HG03103 (cell line): ENCODE measurements at regions not wholly inside any gene's neighbourhood (a gene's known extent, or its start where the extent isn't known, plus 50 kb on each side); places are given as distances from the start of the nearest gene placed in this dataset.
"Not testable (repeated sequence)": the region's sequence is repeated elsewhere in the genome, so short reads cannot be mapped to it uniquely, and the experiment has no call there.

Source experiments
- ATAC-seq: cut with Tn5 transposase; IDR thresholded peaks from one replicate; pipeline ENCODE4 v1.9.1; 2021; ENCODE audit warnings: low read depth; ENCODE audit not compliant: unreplicated experiment

GRCh38 chr1:5141750-5142149 lies 487.3 kb downstream of the AJAP1 start:
- no peak for ATAC-seq

- ATAC-seq: no peak
Measured at GRCh38 chr1:5140962-5141361, 486.6 kb downstream of the AJAP1 start.

DNA sequence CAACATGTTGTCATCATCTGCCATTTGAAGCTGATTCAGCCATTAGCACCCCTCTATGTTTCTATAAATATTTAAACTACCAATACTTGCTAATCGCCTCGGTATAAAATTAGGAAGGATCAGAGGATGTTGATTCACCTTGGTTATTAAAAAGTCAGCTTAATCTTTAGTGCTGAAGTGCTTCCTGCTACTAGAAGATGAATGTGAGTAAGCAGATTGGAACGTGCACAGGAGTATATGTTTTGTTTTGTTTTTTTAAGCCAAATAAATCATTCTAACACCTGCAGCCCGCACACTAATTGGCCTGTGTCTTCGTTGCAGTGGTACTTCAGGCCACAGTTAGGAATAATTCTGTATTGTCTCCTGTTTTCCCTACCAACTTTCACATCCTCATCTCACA lies 485.7 kb downstream of the AJAP1 start:
- no peak for ATAC-seq

DNA sequence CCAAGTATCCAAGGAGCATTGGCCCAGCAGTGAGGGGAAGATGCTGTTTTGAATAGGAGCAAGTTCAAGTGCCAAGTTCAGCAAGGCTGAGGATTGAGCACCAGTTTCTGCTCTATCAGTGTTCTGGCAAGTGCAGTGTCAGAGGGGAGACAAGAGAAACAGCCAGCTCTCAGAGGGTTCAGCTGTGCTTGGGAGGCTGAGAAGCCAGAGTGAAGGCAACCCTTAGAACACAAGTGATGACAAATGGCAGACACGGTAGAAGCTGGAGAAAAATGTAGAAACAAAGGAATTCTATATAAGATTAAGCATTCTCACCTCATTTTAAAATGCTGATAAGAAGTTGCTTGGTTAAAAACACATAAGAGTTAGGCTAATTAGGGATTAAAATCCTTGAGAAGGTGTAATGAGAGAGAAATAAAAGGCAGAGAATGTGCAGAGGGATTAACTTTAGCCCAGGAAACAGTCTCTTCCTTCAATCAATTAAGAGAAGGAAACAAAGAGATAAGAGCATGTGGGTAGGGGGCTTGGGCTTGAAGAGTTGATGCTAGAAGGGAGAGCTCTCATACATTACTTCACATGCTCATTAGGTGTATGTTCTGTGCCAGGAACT lies 475.4 kb downstream of the AJAP1 start:
- ATAC-seq: no peak

- no peak for ATAC-seq
Measured at GRCh38 chr1:5125208-5125607, 470.8 kb downstream of the AJAP1 start.

DNA sequence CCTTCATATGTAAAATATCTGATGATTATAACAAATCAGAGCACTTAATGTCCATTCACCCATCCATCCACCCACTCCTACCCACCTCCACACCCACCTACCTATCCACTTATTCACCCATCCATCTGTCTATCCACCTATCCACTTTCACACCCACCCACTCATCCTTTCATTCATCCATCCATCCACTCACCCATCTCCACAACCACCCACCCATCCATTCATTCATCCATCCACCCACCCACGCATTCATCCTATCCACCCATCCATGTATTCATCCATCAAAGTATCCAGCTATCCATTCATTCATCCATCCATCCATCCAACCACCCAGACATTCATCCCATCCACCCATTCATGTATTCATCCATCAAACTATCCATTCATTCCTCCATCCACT lies 466.1 kb downstream of the AJAP1 start:
- no peak for ATAC-seq

- no peak for ATAC-seq
Measured at GRCh38 chr1:5119366-5120234, 465.2 kb downstream of the AJAP1 start.

GRCh38 chr1:5118771-5119170 lies 464.4 kb downstream of the AJAP1 start:
- ATAC-seq: not testable (repeated sequence)

GRCh38 chr1:5118292-5118691 lies 463.9 kb downstream of the AJAP1 start:
- not testable (repeated sequence) for ATAC-seq

DNA sequence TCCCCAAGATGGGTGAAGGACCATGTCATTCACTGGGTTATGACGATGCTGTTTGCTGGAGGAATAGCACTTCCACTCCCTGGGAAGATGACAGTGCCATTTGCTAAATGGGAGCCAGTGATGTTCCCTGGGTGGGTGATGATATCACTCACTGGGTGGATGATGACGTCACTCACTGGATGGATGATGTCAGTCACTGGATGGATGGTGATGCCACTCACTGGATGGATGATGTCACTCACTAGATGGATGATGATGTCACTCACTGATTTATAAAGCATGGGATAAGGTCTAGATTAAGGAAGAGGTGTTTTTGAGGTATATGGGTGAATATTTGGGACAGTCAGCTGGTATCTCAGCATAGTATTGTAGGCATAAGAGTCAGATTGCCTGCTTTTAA lies 457.2 kb downstream of the AJAP1 start:
- no peak for ATAC-seq

DNA sequence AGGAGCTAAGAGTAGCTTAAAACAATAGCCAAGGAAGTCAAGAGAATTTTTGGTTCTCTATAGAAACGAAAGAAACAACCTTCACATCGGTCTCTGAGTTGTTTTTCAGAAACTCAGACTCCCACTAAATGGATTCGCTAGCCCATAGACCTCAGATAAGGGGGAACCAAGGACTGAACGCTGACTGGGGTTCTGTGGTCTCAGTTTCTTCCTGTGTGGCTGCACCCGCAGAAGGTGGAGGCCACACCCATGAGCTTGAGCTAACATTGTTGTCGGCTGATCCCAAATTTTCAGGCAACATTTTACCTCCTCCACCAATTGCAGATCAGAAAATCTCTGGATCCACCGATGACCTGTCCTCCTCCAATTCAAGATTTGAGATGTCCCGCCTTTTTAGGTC lies 456.1 kb downstream of the AJAP1 start:
- ATAC-seq: no peak

- ATAC-seq: no peak
Measured at GRCh38 chr1:5109633-5110032, 455.2 kb downstream of the AJAP1 start.

DNA sequence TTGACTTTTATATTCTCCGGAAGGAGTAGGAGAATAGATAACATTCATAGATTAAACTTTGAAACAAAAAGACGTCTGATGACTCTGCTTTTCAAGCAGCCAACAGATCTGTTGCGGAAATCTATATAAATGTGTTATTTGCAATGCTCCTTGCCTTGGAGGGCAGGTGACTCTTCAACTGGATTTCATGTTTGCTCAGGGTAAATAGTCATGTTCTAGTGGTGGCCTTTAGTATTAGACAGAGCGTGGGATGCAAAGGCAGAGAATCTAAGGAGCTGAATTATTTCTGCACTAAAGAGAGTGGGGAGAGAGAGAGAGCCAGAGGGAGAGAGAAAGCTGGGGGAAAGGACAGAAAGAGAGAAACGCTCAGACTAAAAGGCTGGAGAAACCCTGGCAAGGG lies 454.3 kb downstream of the AJAP1 start:
- ATAC-seq: no peak

DNA sequence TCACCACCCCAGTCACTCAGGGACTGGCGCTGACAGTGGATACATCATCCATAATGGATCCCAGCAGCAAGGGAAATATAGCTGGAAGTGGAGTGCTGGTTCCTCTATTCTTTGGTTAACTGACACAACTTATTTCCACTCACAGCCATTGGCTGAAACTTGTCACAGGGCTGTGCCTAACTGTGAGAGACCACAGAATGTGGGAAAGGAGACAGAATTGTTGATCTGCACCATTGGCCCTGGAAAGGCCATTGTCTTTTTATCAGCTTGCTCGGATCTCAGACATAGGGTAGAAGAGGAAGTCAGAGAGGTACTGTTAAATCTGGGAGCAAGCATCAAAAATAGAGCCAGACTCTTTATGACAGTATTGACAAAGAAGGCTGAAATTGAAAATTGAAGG lies 451.3 kb downstream of the AJAP1 start:
- no peak for ATAC-seq

DNA sequence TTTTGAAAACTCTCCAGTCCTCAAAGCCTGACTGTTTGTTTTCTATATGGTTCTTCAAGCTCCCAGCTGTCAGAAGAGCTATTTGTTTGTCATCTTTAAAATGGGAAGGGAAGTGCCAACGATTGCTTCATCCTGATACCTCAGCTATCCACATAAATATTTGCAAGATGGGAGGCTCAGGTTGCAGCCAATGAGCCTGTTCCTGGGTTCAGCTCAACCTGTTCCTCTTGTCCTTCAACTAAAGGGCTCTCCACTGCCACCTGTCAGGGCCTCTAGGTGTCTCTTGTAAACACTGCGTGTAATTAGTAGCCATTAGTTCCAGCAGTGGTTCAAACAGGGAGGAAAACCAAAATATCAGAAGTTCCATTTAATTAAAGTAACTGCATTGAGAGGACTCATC lies 445.1 kb downstream of the AJAP1 start:
- no peak for ATAC-seq

DNA sequence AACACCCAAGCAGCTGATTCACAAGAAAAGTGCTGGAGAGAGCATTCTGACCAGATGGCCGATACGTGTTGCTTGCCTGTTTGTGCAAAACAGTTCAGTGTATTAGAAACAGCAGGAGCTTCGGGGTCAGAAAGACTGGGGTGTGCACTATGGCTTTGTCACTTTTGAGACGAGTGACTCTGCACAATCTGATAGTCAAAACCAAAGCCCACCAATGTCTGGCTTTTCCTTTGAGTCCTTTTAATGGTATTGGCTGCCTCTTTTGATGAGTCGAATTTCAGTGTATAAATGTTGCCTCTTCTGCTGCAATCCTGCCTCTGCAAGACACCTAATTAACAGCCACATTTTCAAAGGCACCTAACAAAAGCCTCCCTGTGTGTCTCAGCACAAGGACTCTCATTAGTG lies 444.6 kb downstream of the AJAP1 start:
- ATAC-seq: no peak

DNA sequence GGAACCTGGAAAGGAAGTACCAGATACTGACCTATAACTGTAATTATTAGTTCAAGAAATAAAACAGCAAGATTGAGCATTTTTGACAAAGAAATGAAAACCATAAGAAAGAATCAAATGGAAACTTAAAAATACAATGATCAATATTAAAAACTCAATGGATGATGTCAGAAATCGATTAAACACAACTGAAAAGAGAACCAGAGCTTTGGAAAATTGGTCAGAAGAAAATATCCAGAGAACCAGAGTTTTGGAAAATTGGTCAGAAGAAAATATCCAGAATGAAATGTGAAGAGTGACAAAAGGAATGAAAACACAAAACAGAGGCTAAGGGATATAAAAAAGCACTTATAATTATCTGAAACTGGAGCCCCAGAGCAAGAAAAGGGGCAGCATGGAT lies 438.6 kb downstream of the AJAP1 start:
- ATAC-seq: no peak

GRCh38 chr1:5084676-5085075 lies 430.3 kb downstream of the AJAP1 start:
- no peak for ATAC-seq

- no peak for ATAC-seq
Measured at GRCh38 chr1:5067246-5067645, 412.8 kb downstream of the AJAP1 start.

DNA sequence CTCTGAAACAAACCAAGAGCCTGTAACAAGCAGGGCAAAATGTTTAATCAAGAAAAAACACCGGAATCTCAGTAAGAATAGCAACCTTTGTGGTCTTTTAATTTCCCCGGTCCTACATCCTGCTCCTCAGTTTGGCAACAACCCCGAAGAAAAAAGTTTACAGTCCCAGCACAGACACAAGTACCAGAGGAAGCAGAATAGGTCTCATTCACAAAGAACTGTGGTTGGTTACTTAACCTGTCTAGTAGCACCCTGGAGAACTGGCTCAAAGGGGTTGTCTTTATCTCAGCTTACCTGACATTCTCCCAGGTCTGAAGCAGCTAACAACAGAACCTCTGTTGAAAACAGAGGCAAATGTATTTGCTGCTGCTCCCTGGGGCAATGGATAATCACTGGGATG lies 399.3 kb downstream of the AJAP1 start:
- no peak for ATAC-seq

- no peak for ATAC-seq
Measured at GRCh38 chr1:5029136-5029535, 374.7 kb downstream of the AJAP1 start.

DNA sequence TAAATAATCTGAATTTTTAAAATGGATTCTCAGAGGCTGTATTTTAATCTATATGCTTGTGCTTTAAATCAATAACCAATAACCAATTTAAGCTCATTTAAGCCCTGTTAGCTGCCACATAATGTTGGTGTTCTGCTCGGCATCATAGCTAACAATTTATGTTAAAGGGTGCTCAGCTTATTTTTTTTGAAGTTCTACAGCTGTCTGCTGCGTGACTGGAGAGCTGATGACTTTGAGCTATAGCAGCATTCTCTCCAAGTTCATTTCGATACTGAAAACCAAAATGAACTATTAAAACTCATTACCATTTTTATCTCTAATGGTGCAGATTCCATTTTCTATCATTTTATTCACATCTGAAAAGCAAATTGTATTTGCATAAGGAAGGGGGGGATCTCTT lies 357.8 kb downstream of the AJAP1 start:
- ATAC-seq: no peak
